BLaER1 treated with 17β-estradiol and CSF1 and Interleukin-3, amounts not matched to agents 10 nM and 100 nM (cell line): ENCODE measurements at regions not wholly inside any gene's neighbourhood (a gene's known extent, or its start where the extent isn't known, plus 50 kb on each side); places are given as distances from the start of the nearest gene placed in this dataset.

Experiments
- H3K27ac ChIP-seq, 11 experiments: shearing (Covaris generic); formaldehyde crosslinking; 2 replicates each; pipeline ENCODE4 v1.8.1; 2022
- H3K27me3 ChIP-seq, 11 experiments: shearing (Covaris generic); formaldehyde crosslinking; 2 replicates each; pipeline ENCODE4 v1.8.1; 2022
- H3K36me3 ChIP-seq, 11 experiments: shearing (Covaris generic); formaldehyde crosslinking; 2 replicates each; pipeline ENCODE4 v1.8.1; 2022
- H3K4me1 ChIP-seq, 10 experiments: shearing (Covaris generic); formaldehyde crosslinking; 2 replicates each; pipeline ENCODE4 v1.8.1; 2022
- H3K4me2 ChIP-seq, 11 experiments: shearing (Covaris generic); formaldehyde crosslinking; 2 replicates each; pipeline ENCODE4 v1.8.1; 2022
- H3K4me3 ChIP-seq, 10 experiments: shearing (Covaris generic); formaldehyde crosslinking; 2 replicates each; pipeline ENCODE4 v1.8.1; 2022
- H3K9ac ChIP-seq, 11 experiments: shearing (Covaris generic); formaldehyde crosslinking; 2 replicates each; pipeline ENCODE4 v1.8.1; 2022
- H3K9me3 ChIP-seq, 11 experiments: shearing (Covaris generic); formaldehyde crosslinking; replicated peaks in 1 of 11; 2 replicates each; pipeline ENCODE4 v1.8.1; 2022
- H4K20me1 ChIP-seq, 11 experiments: shearing (Covaris generic); formaldehyde crosslinking; 2 replicates each; pipeline ENCODE4 v1.8.1; 2022
- Cebpa-rat ChIP-seq, 11 experiments: shearing (Covaris generic); IDR thresholded peaks; 2 replicates each; pipeline ENCODE4 v1.8.1; 2022

DNA sequence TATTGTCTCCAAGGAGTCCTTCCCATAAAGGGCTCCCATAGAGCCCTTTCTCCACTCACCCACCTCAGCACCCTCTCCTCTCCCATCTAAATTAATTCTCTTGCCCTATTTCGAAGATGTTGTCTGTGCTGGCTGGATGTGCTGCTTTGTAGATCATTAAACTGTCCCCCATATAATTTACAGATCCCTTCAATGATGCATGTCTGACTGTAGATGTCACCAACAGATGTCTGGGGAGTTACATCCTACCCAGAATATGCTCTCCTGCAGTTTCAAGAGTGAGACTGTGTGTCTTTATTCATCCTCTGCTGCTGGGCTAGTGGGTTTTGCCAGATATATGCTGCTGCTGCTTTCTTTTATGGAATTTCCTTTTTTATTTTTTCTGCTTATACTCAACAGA is 351.2 kb downstream of the MLLT3 start:
- H3K4me3 ChIP-seq = no peak overlapping the region
- no peaks in the 10 kb centered on the region for H4K20me1 ChIP-seq
- no peaks in the 10 kb centered on the region for H3K4me1 ChIP-seq
- no peak overlapping the region for H3K4me2 ChIP-seq
- H3K36me3 ChIP-seq = no peaks in the 10 kb centered on the region
- TF ChIP-seq Cebpa-rat (IDR thresholded peaks at IDR 0.05) = no peak
- no peak overlapping the region for H3K9ac ChIP-seq
- no peak overlapping the region for H3K27ac ChIP-seq
- no peaks in the 10 kb centered on the region for H3K27me3 ChIP-seq
- peaks cover 6 to 20% (median 15%) of the 10 kb centered on the region in 11 experiments; a peak in 21 of 22 replicates for H3K9me3 ChIP-seq

DNA sequence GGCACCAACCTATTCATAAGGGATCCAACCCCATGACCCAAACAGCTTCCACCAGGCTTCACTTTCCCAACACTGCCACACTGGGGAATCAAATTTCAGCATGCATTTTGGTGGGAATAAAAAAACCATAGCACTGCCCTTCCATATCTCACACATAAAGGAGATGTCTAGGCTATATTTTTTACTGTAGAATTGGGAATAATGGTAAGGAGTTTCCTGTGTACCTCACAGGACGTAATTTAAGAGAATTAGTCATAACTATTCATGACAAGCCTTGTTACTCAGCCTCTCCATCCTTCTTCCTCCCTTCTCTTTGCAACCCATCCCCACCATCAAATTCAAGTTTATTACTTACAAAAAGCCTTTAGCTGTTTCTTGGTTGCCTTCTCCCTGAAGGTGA is 352.1 kb downstream of the MLLT3 start:
- Histone ChIP-seq H3K9me3 (peaks cover 5 to 20% (median 14%) of the 10 kb centered on the region in 11 experiments; a peak in 18 of 22 replicates), H3K4me2 (no peak overlapping the region), H4K20me1 (no peaks in the 10 kb centered on the region), H3K27ac (no peak overlapping the region), H3K4me3 (no peak overlapping the region), H3K36me3 (no peaks in the 10 kb centered on the region), H3K27me3 (no peaks in the 10 kb centered on the region), H3K9ac (no peak overlapping the region), H3K4me1 (no peaks in the 10 kb centered on the region)
- TF ChIP-seq Cebpa-rat (IDR thresholded peaks at IDR 0.05) = no peak

DNA sequence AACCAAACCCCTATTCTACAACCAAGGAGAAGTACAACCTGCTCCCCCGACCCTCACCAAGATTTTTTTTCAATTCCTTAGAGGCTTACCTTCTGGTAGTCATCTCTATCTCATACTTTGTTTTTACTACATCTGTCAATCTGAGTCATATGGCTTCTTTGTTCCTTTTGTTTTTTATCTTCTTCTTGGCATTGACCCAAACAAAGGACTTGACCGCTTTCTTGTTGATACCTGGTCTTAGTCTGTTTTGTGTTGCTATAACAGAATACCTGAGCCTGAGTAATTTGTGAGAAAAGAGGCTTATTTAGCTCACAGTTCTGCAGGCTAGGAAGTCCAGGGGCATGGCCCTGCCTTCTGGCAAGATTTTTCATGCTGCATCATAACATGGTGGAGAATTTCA is 352.7 kb downstream of the MLLT3 start:
- Histone ChIP-seq H3K9ac (no peak overlapping the region), H3K27me3 (no peaks in the 10 kb centered on the region), H3K27ac (no peak overlapping the region), H3K4me1 (no peaks in the 10 kb centered on the region), H3K4me2 (no peak overlapping the region), H3K36me3 (no peaks in the 10 kb centered on the region), H4K20me1 (no peaks in the 10 kb centered on the region), H3K9me3 (peaks cover 5 to 21% (median 16%) of the 10 kb centered on the region in 11 experiments; a peak in 19 of 22 replicates), H3K4me3 (no peak overlapping the region)
- TF ChIP-seq Cebpa-rat (IDR thresholded peaks at IDR 0.05) = no peak

- no peaks in the 10 kb centered on the region for H3K4me1 ChIP-seq
- no peak overlapping the region for H3K4me2 ChIP-seq
- H3K9ac ChIP-seq = no peak overlapping the region
- no peak overlapping the region for H3K4me3 ChIP-seq
- TF ChIP-seq Cebpa-rat (IDR thresholded peaks at IDR 0.05) = no peak
- no peaks in the 10 kb centered on the region for H3K36me3 ChIP-seq
- H3K27ac ChIP-seq = no peak overlapping the region
- no peaks in the 10 kb centered on the region for H3K27me3 ChIP-seq
- H4K20me1 ChIP-seq = no peaks in the 10 kb centered on the region
- peaks cover 5 to 21% (median 16%) of the 10 kb centered on the region in 11 experiments; a peak in 19 of 22 replicates for H3K9me3 ChIP-seq
Measured at GRCh38 chr9:20264896-20265295, 357.4 kb downstream of the MLLT3 start.

- no peak overlapping the region for H3K4me3 ChIP-seq
- no peak for TF ChIP-seq Cebpa-rat (IDR thresholded peaks at IDR 0.05)
- H3K36me3 ChIP-seq = no peaks in the 10 kb centered on the region
Measured at GRCh38 chr9:20262611-20263010, 359.7 kb downstream of the MLLT3 start.

GRCh38 chr9:20256284-20256948 is 365.9 kb downstream of the MLLT3 start:
- H3K9me3 ChIP-seq = no peaks in the 10 kb centered on the region
- no peaks in the 10 kb centered on the region for H3K36me3 ChIP-seq
- TF ChIP-seq Cebpa-rat (IDR thresholded peaks at IDR 0.05) = no peak
- H3K9ac ChIP-seq = no peak overlapping the region
- no peaks in the 10 kb centered on the region for H4K20me1 ChIP-seq
- no peak overlapping the region for H3K27ac ChIP-seq
- H3K4me1 ChIP-seq = peaks cover 0 to 14% (median 11%) of the 10 kb centered on the region in 10 experiments; a peak in 15 of 20 replicates
- H3K4me3 ChIP-seq = no peak overlapping the region
- peak overlapping the region in 8 of 11 experiments; percentile 11 to 56 (median 36); a peak in 13 of 22 replicates for H3K4me2 ChIP-seq
- no peaks in the 10 kb centered on the region for H3K27me3 ChIP-seq

More at GRCh38 chr9:20262611-20263010, 359.7 kb downstream of the MLLT3 start:
- Histone ChIP-seq H3K27me3 (no peaks in the 10 kb centered on the region), H3K9ac (no peak overlapping the region), H3K27ac (no peak overlapping the region), H3K4me2 (no peak overlapping the region), H3K4me1 (no peaks in the 10 kb centered on the region), H3K9me3 (peaks cover 5 to 21% (median 16%) of the 10 kb centered on the region in 11 experiments; a peak in 19 of 22 replicates), H4K20me1 (no peaks in the 10 kb centered on the region)

DNA sequence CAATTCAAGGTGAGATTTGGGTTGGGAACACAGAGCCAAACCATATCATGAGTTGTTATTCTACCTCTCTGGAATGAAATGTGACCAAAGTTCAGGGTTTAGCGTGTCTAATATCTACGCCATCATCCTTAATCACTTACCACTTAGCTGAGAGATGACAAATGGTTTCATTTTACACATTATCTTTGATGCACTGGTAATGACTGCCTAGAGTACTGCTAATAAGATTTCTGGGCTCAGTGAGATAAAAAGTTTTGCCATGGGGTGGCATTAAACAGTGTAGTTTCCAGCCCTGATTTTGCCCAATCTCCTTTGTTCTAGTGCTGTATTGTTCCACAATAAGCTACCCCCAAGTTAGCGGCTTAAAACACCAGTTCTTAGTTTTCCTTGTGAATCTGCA is 367.2 kb downstream of the MLLT3 start:
- Histone ChIP-seq H3K4me3 (no peak overlapping the region), H3K36me3 (no peaks in the 10 kb centered on the region), H3K4me2 (no peak overlapping the region), H3K9ac (no peak overlapping the region), H3K27me3 (no peaks in the 10 kb centered on the region), H4K20me1 (no peaks in the 10 kb centered on the region), H3K27ac (no peak overlapping the region), H3K9me3 (no peaks in the 10 kb centered on the region), H3K4me1 (peaks cover 0 to 14% (median 11%) of the 10 kb centered on the region in 10 experiments; a peak in 15 of 20 replicates)
- no peak for TF ChIP-seq Cebpa-rat (IDR thresholded peaks at IDR 0.05)

- H3K9ac ChIP-seq = no peak overlapping the region
- no peaks in the 10 kb centered on the region for H4K20me1 ChIP-seq
- H3K27me3 ChIP-seq = no peaks in the 10 kb centered on the region
- H3K4me2 ChIP-seq = no peak overlapping the region
- no peak for TF ChIP-seq Cebpa-rat (IDR thresholded peaks at IDR 0.05)
- no peak overlapping the region for H3K27ac ChIP-seq
- H3K4me3 ChIP-seq = no peak overlapping the region
- peaks cover 0 to 3% (median 1%) of the 10 kb centered on the region in 11 experiments; a peak in 4 of 22 replicates for H3K9me3 ChIP-seq
- H3K4me1 ChIP-seq = peaks cover 0 to 14% (median 11%) of the 10 kb centered on the region in 10 experiments; a peak in 15 of 20 replicates
- H3K36me3 ChIP-seq = no peaks in the 10 kb centered on the region
Measured at GRCh38 chr9:20253635-20254034, 368.7 kb downstream of the MLLT3 start.

DNA sequence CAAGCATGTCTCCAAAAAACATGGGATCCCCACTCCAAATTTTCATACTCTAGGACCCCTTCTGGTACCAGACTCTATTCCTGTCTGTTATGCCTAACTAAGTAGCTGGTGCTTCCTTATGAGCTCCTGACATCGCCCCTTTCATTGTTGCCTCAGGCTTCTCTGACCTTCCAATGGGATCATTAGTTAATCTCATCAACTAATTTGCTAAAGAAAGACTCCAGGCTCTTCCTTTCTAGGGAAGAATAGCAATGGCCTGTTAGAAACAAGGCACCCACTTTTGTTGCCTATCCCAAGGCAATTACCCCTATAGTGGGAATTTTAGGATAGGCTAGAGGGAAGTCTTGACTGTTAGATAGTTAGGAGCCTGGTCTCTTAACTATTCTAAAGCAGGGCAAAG is 369.5 kb downstream of the MLLT3 start:
- no peak for TF ChIP-seq Cebpa-rat (IDR thresholded peaks at IDR 0.05)
- peaks cover 0 to 14% (median 11%) of the 10 kb centered on the region in 10 experiments; a peak in 15 of 20 replicates for H3K4me1 ChIP-seq
- no peak overlapping the region for H3K27ac ChIP-seq
- no peaks in the 10 kb centered on the region for H3K36me3 ChIP-seq
- no peak overlapping the region for H3K9ac ChIP-seq
- no peaks in the 10 kb centered on the region for H4K20me1 ChIP-seq
- H3K4me3 ChIP-seq = no peak overlapping the region
- peaks cover 0 to 11% (median 7%) of the 10 kb centered on the region in 11 experiments; a peak in 5 of 22 replicates for H3K9me3 ChIP-seq
- H3K27me3 ChIP-seq = no peaks in the 10 kb centered on the region
- H3K4me2 ChIP-seq = no peak overlapping the region

DNA sequence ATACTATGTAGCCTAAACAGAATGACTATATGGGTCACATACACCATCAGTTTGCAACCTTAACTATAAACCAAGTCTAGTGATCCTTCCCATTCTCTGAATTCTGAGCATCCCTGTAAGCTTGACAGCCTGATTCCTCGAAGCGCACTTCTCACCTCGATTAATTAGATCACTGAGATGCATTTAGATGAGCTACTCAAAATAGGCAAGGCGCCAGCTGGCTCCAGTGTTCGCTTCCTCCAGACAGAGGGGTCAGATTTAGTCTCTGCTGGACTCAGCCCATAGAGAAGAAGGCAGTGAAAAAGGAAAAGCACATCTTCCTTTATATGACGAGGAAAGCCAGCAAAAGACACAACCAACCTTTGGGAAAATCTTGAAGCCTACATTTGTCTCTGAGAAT is 371.5 kb downstream of the MLLT3 start:
- H3K9me3 ChIP-seq = peaks cover 0 to 12% (median 7%) of the 10 kb centered on the region in 11 experiments; a peak in 5 of 22 replicates
- H3K4me2 ChIP-seq = no peak overlapping the region
- H3K9ac ChIP-seq = no peak overlapping the region

More for the DNA sequence above, 371.5 kb downstream of the MLLT3 start:
- TF ChIP-seq Cebpa-rat (IDR thresholded peaks at IDR 0.05) = no peak
- peaks cover 0 to 4% (median under 1%) of the 10 kb centered on the region in 10 experiments; a peak in 7 of 20 replicates for H3K4me1 ChIP-seq
- H3K4me3 ChIP-seq = no peak overlapping the region
- H3K27me3 ChIP-seq = no peaks in the 10 kb centered on the region
- H3K36me3 ChIP-seq = no peaks in the 10 kb centered on the region
- H3K27ac ChIP-seq = no peak overlapping the region
- H4K20me1 ChIP-seq = no peaks in the 10 kb centered on the region
